HepG2 (cell line): ENCODE measurements at regions not wholly inside any gene's neighbourhood (a gene's known extent, or its start where the extent isn't known, plus 50 kb on each side); places are given as distances from the start of the nearest gene placed in this dataset.
"Not testable (repeated sequence)": the region's sequence is repeated elsewhere in the genome, so short reads cannot be mapped to it uniquely, and the experiment has no call there.

ENCODE experiments used
- FOXJ3 ChIP-seq: sonication (generic); formaldehyde crosslinking; IDR thresholded peaks from 2 replicates; pipeline ENCODE4 v1.4.0; 2020; ENCODE audit warnings: missing genetic modification reagents, mild to moderate bottlenecking, borderline replicate concordance
- POLR2A ChIP-seq, 2 experiments: IDR thresholded peaks; 2 replicates each; pipeline ENCODE4 v1.6.1; 2011; ENCODE audit warnings: low read depth in 2 of 2, low read length in 2 of 2, mild to moderate bottlenecking in 1 of 2, moderate library complexity in 1 of 2; ENCODE audit not compliant: insufficient read depth in 1 of 2
- ZNF367 ChIP-seq: sonication (generic); formaldehyde crosslinking; IDR thresholded peaks from 2 replicates; pipeline ENCODE4 v1.4.0; 2020; ENCODE audit warnings: missing genetic modification reagents, borderline replicate concordance
- ZNF7 ChIP-seq: IDR thresholded peaks from 2 replicates; pipeline ENCODE4 v1.6.1; 2016; ENCODE audit warnings: missing biosample characterization, missing genetic modification reagents
- TF ChIP-seq, protein P1 (sequence below): sonication (generic); formaldehyde crosslinking; IDR thresholded peaks from 2 replicates; pipeline ENCODE4 v1.5.0; 2020; ENCODE audit warnings: mild to moderate bottlenecking, missing genetic modification reagents, moderate library complexity

DNA sequence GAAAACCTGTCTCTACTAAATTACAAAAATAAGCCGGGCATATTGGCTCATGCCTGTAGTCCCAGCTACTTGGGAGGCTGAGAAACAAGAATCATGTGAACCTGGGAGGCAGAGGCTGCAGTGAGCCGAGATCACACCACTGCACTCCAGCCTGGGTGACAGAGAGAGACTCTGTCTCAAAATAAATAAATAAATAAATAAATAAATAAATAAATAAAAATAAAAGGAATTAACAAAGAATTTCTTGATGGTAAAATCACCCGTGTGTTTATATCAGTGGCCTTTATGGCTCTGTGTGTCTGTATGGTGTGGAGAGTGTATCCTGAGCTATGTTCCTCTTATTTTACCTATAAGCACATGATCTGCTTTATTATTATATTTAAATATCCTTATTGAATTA is 520.5 kb upstream of the PFKP start:
- not testable (repeated sequence) for TF ChIP-seq ZNF367 (CRISPR knock-in tag); POLR2A (IDR thresholded peaks at IDR 0.05; ENCODE audit: insufficient read depth in 1 of 2, low read depth in 2 of 2, low read length in 2 of 2); FOXJ3 (CRISPR knock-in tag); ZNF7 (CRISPR knock-in tag)
- TF ChIP-seq, protein P1, sequence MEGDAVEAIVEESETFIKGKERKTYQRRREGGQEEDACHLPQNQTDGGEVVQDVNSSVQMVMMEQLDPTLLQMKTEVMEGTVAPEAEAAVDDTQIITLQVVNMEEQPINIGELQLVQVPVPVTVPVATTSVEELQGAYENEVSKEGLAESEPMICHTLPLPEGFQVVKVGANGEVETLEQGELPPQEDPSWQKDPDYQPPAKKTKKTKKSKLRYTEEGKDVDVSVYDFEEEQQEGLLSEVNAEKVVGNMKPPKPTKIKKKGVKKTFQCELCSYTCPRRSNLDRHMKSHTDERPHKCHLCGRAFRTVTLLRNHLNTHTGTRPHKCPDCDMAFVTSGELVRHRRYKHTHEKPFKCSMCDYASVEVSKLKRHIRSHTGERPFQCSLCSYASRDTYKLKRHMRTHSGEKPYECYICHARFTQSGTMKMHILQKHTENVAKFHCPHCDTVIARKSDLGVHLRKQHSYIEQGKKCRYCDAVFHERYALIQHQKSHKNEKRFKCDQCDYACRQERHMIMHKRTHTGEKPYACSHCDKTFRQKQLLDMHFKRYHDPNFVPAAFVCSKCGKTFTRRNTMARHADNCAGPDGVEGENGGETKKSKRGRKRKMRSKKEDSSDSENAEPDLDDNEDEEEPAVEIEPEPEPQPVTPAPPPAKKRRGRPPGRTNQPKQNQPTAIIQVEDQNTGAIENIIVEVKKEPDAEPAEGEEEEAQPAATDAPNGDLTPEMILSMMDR (CRISPR knock-in tag), result not testable (repeated sequence)
